Astrocyte of the hippocampus (primary cell): ENCODE measurements at regions not wholly inside any gene's neighbourhood (a gene's known extent, or its start where the extent isn't known, plus 50 kb on each side); places are given as distances from the start of the nearest gene placed in this dataset.
A peak's percentile ranks its signal among the peaks of the same experiment; 100 is the strongest.
"Not testable (repeated sequence)": the region's sequence is repeated elsewhere in the genome, so short reads cannot be mapped to it uniquely, and the experiment has no call there.

ENCODE experiments used
- DNase-seq: peaks from one replicate; pipeline ENCODE4 v3.0.0; 2011; ENCODE audit warnings: low read depth, low spot score

DNA sequence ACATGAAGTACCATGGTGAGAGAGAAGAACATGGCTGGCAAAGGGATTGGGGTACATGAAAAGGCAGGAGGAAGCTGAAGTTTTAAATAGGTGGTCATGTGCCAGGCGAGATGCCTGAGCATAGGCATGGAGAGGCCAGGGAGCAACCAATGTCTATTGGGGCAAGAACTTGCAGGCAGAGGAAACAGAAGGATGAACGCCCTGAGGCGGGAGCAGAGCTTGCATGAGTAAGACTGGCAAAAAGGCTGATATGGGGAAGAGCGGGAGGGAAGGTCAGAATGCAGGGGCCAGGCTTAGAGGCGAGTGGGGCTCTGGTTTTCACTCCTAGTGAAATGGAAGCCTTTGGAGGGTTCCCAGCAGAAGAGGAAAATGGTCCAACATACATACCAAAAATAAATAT, 52.5 kb upstream of the VSTM5 start:
- DNase-seq: no peak

DNA sequence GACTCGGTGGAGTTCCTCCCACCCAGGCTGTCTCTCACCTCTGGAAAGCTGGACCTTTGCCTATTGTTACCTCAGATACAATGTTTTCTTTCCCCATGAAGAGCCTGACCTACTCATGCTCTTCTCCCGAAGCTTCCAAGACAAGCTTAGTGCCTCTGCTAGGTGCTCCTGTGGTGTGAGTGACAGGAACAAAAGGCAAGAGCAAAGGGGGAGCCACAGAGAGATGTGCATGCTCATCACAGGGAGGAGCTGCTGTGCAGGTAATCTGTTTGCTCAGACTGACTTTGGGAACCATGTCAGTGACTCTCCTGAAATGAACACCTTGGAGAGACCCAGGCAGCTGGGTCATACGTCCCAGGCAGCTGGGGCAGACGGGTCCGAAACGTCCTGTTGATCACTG, 53.6 kb upstream of the VSTM5 start:
- DNase-seq: no peak

GRCh38 chr11:93904716-93905115, 54.3 kb upstream of the VSTM5 start:
- no peak for DNase-seq

DNA sequence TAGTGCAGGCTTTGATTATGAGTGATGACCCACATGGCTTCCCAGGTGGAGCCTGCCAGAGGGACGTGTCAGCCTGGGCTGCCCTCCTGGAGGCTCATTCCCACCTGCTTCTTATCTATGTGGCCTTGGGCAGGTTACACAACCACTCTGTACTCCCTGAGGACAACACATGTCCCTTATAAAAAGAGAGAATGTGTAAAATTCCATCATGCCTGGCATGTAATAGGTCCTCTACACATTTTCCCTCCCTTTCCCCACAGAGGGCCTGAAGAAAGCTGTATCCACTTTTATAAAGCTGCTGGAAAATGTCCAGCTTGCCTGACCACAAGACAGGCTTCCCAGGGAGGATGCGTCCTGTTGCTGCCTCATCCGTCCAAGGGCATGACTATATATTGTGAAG, 55.0 kb upstream of the VSTM5 start:
- peak; percentile 30 for DNase-seq

DNA sequence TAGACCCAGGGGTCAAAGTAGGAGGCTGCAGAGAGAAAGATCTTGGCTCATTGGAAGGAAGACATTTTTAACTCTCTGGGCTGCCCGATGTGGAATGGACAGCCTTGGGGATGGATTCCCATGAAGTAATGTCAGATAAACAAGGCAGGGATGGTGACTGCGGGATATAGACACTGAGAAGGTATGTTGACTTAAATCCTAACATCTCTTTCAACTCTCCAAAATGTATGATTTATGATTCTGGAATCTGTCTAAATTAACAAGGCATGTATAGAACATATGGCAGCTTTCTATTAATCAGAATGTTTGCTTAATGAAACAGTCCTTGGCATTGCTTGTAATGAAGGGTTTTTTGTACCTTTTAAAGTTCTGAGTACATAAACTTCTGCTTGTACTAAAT, 56.1 kb upstream of the VSTM5 start:
- DNase-seq: no peak

DNA sequence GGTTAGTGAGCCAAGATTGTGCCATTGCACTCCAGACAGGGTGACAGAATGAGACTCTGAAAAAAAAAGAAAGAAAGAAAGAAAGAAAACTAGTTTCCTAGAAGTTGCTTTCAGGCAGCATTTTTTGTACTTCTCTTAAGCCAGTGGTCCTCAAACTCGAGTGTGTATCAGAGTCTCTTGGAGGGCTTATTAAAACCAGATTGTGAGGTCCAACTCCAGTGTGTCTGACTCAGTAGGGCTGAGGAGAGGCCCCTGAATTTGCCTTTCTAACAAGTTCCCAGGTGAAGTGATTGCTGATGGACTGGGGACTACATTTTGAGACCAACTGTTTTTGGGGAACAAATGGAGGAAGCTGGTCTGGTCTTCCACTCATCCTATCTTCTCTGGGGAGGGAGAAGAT, 57.5 kb upstream of the VSTM5 start:
- DNase-seq: no peak

DNA sequence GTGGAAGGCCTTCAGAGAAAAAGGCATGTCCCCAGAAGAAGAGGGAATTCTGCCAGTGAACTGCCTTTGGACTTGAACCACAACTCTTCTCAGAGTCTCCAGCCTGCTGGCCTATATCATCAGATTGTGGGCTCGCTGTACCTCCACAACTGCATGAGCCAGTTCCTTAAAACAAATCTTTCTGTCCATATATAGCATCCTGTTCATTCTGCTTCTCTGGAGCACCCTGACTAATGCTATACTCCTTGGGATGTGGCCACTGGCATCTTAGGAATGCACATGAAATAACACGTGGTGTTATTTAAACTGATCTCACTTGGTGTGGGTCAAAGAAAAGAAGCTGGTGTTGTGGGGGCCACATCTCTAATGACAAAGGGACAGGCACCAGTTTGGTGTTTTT, 58.3 kb upstream of the VSTM5 start:
- peak; percentile 93 for DNase-seq

DNA sequence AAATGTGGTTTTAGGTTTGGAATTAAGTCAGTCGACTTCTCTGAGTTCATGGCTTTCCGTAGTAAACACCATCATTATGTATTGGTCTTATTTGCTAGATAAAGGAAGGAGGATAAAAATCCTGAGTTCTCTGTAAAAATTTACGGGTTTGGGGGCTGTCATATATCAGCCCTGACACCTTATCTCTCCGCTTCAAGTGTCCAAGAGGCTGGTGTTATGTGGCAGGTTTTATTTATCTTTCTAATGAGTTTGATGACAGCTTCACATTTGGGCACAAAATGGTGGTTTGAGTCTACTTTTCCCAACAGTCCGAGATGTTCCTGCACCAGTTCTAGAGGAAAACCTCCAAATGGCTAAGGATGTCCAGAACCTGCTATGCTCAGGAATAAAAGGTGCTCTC, 67.3 kb upstream of the VSTM5 start:
- DNase-seq: no peak

GRCh38 chr11:93921695-93922468, 71.5 kb upstream of the VSTM5 start:
- peak; percentile 82 for DNase-seq

GRCh38 chr11:93922830-93923229, 72.4 kb upstream of the VSTM5 start:
- DNase-seq: no peak

GRCh38 chr11:93926099-93926498, 75.7 kb upstream of the VSTM5 start:
- not testable (repeated sequence) for DNase-seq

- no peak for DNase-seq
Observed at GRCh38 chr11:93929407-93929806, 79.0 kb upstream of the VSTM5 start.

DNA sequence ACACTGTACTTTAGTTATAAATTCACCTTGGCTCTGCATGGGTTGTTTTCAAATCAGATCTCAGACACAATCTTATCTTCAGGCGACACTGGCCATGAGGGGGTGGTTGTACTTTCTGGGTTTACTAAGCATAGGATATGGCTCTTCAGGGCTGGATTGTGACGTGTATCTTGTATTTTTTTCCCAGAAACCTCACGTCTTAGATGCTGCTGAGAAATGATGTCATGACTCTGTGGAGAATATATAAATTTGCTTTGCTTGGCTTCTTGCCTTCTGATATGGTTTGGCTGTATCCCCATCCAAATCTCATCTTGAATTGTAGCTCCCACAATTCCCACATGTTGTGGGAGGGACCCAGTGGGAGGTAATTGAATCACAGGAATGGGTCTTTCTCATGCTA, 82.8 kb upstream of the VSTM5 start:
- no peak for DNase-seq

DNA sequence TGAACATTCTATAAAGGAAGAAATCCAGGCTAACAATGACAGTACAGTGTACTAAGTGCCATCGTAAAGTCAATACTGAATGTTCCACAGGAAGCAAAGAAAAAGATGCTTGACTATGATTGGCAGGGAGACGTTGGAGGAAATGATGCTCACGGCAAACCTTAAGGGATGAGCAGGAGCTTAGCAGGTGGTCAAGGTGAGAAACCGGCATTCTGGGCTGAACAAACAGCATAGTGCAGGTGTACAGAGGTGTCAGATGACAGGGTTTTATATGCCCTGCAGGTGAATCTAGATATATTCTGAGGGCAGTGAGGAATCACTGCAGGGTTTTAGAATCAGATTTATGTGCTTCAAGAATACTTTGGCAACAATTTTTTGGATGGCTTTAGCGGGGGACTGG, 85.3 kb upstream of the HEPHL1 start:
- DNase-seq: no peak

GRCh38 chr11:93936460-93936859, 84.7 kb upstream of the HEPHL1 start:
- no peak for DNase-seq

- DNase-seq: peak; percentile 41
Observed at GRCh38 chr11:93939084-93939760, 81.9 kb upstream of the HEPHL1 start.

GRCh38 chr11:93940395-93940794, 80.8 kb upstream of the HEPHL1 start:
- no peak for DNase-seq

DNA sequence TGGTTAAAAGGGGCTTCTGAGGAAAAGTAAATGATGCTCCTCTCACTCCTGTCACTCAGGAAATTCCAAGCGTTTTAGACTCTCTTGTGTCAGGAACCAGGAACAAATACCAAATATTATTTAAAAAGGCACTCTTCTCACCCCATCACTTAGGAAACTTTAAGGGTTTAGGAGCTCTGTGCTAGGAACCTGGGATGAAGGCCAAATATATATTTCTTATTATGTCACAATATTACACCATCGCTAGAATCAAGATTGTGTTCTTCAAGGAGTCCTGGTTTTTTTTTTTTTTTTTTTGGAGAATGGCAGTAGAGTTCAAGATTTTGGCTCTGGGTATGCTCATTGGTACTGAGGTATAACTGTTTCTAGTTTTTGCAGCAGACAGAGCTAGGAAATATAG, 79.0 kb upstream of the HEPHL1 start:
- DNase-seq: no peak

GRCh38 chr11:93945596-93945995, 75.6 kb upstream of the HEPHL1 start:
- peak; percentile 44 for DNase-seq

- DNase-seq: no peak
Observed at GRCh38 chr11:93952082-93952780, 68.9 kb upstream of the HEPHL1 start.

- peak; percentile 46 for DNase-seq
Observed at GRCh38 chr11:93957397-93957952, 63.7 kb upstream of the HEPHL1 start.

DNA sequence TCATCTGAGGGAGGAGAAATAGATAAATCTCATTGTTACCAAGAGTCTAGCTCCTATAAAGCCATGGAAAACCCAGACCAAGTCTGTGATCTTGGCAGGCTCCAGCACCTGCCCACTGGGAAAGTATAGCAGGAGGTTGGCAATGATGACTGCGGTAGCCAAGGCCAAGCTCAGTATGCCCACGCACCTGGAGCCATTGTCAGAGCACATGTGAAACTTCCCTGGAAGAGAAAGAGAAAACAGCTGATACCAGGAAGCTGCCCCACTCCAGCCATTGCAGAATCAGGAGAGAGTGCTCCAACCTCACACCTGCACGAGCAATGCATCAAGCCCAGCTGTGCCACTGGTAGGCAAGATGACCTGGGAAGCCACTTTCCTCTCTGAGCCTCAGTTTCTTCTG, 62.2 kb upstream of the HEPHL1 start:
- no peak for DNase-seq
